NB4 (cell line): ENCODE measurements at regions not wholly inside any gene's neighbourhood (a gene's known extent, or its start where the extent isn't known, plus 50 kb on each side); places are given as distances from the start of the nearest gene placed in this dataset.

Experiments
- POLR2A ChIP-seq: IDR thresholded peaks from 2 replicates; pipeline ENCODE4 v1.6.1; 2011; ENCODE audit warnings: mild to moderate bottlenecking; ENCODE audit not compliant: insufficient read length; ENCODE audit errors: extremely low read depth
- TF ChIP-seq, protein P1 (sequence below): IDR thresholded peaks from one replicate; pipeline ENCODE4 v1.5.1; 2012; ENCODE audit warnings: low read depth, low read length

DNA sequence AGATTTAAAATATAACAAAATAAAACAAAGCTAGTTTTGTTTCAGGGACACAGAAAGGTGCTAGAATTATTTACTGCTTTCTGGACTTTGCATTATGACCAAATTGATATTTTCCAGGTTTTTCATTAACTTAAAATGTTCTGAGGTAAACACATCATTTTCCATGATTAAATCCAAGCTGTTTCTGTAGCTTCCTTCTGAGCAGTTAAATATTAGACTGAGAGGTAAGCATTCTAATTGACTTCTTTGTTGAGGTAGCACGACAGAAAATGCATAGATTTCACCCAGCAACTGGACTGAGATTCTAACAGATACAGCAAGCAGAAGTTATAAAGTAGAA, 98.3 kb downstream of the BMP4 start:
- TF ChIP-seq, protein P1, sequence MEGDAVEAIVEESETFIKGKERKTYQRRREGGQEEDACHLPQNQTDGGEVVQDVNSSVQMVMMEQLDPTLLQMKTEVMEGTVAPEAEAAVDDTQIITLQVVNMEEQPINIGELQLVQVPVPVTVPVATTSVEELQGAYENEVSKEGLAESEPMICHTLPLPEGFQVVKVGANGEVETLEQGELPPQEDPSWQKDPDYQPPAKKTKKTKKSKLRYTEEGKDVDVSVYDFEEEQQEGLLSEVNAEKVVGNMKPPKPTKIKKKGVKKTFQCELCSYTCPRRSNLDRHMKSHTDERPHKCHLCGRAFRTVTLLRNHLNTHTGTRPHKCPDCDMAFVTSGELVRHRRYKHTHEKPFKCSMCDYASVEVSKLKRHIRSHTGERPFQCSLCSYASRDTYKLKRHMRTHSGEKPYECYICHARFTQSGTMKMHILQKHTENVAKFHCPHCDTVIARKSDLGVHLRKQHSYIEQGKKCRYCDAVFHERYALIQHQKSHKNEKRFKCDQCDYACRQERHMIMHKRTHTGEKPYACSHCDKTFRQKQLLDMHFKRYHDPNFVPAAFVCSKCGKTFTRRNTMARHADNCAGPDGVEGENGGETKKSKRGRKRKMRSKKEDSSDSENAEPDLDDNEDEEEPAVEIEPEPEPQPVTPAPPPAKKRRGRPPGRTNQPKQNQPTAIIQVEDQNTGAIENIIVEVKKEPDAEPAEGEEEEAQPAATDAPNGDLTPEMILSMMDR, result no peak
- no peak for TF ChIP-seq POLR2A
